K562 (cell line): ENCODE measurements at regions not wholly inside any gene's neighbourhood (a gene's known extent, or its start where the extent isn't known, plus 50 kb on each side); places are given as distances from the start of the nearest gene placed in this dataset.

ENCODE experiments used
- ATAC-seq: fragments of 200-7000 bp; cut with Tn5 transposase; 3 replicates; pipeline ENCODE4 v1.9.1; 2020; ENCODE audit warnings: moderate library complexity
- BruUV-seq: library from RNA; stranded (reverse); fragments of 400-500 nt; replicated peaks from 2 replicates; lab custom pipeline; 2021; lab: Mats Ljungman, UMichigan
- CTCF ChIA-PET: fragments of 300-600 bp; formaldehyde crosslinking; extraction: SDS; loops from one replicate; lab custom pipeline; 2021; ENCODE audit warnings: low intra/inter-chr PET ratio; lab: Yijun Ruan, JAX
- POLR2A ChIA-PET: fragments of 300-600, 350-650 bp; sonication (Branson Sonifier 250); formaldehyde crosslinking; extraction: SDS; loops from one replicate; lab custom pipeline; 2021; ENCODE audit warnings: antibody characterized with exemption, inconsistent platforms; lab: Yijun Ruan, JAX
- DNase-seq, 4 experiments: peaks; one replicate each; pipeline versions ENCODE4 v3.0.0 to v3.0.0-alpha.2; 2011 to 2018; ENCODE audit warnings: low spot score in 3 of 4, mixed read lengths in 3 of 4; ENCODE audit errors: extremely low read depth in 1 of 4
- FAIRE-seq: peaks from 2 replicates; lab custom pipeline; 2011; peaks lifted over from hg19 to GRCh38; lab: Jason Lieb, UNC
- H2AFZ ChIP-seq: 2 replicates; pipeline ENCODE4 v1.6.0; 2011; ENCODE audit warnings: low read depth, low read length, control low read depth, inconsistent platforms
- H3K27ac ChIP-seq: fragments of 200-600 bp; 3 replicates; pipeline ENCODE4 v1.8.0; 2011; ENCODE audit warnings: low read depth, mild to moderate bottlenecking, control low read depth, inconsistent platforms, low read length, moderate library complexity, mixed read lengths; ENCODE audit errors: extremely low read depth
- H3K27me3 ChIP-seq, 2 experiments: fragments of 300-600 bp in 1 of 2; 2 replicates in 1 of 2; 3 replicates in 1 of 2; pipeline versions ENCODE4 v1.6.0 to v1.8.0; 2011; ENCODE audit warnings: inconsistent platforms in 2 of 2, low read length in 2 of 2, mild to moderate bottlenecking in 1 of 2, mixed read lengths in 1 of 2, moderate library complexity in 1 of 2; ENCODE audit not compliant: control insufficient read depth in 2 of 2, insufficient read depth in 2 of 2
- H3K36me3 ChIP-seq: fragments of 300-600 bp; 3 replicates; pipeline ENCODE4 v1.8.0; 2011; ENCODE audit warnings: mild to moderate bottlenecking, low read length, inconsistent platforms; ENCODE audit not compliant: control insufficient read depth, insufficient read depth
- H3K4me1 ChIP-seq, 2 experiments: fragments of 200-600 bp in 1 of 2; replicated peaks in 1 of 2; 2 replicates in 1 of 2; 3 replicates in 1 of 2; pipeline versions ENCODE4 v1.5.1 to v1.8.0; 2011; ENCODE audit warnings: inconsistent platforms in 2 of 2, low read length in 2 of 2, mild to moderate bottlenecking in 1 of 2, mixed read lengths in 1 of 2, moderate library complexity in 1 of 2; ENCODE audit not compliant: control insufficient read depth in 2 of 2, insufficient read depth in 2 of 2
- H3K4me2 ChIP-seq: 2 replicates; pipeline ENCODE4 v1.6.1; 2011; ENCODE audit warnings: low read length, control low read depth, inconsistent platforms, mixed read lengths; ENCODE audit not compliant: insufficient read depth
- H3K4me3 ChIP-seq: fragments of 200-600 bp; sonication (generic), shearing (Covaris generic); 2 replicates; pipeline ENCODE4 v1.5.1; 2016; ENCODE audit warnings: control low read depth, inconsistent platforms
- H3K79me2 ChIP-seq: fragments of 200-600 bp; 3 replicates; pipeline ENCODE4 v1.8.0; 2011; ENCODE audit warnings: low read length, inconsistent platforms; ENCODE audit not compliant: control insufficient read depth, insufficient read depth
- H3K9ac ChIP-seq, 2 experiments: 2 replicates each; pipeline versions ENCODE4 v1.6.0 to v1.6.1; 2011; ENCODE audit warnings: low read depth in 2 of 2, low read length in 2 of 2, control low read depth in 1 of 2, inconsistent platforms in 1 of 2, mild to moderate bottlenecking in 1 of 2, mixed read lengths in 1 of 2; ENCODE audit not compliant: insufficient read depth in 1 of 2
- H3K9me1 ChIP-seq: one replicate; pipeline ENCODE4 v1.6.0; 2011; ENCODE audit warnings: inconsistent platforms, mild to moderate bottlenecking, low read length, moderate library complexity; ENCODE audit not compliant: control insufficient read depth, insufficient read depth
- H3K9me3 ChIP-seq: replicated peaks from 2 replicates; pipeline ENCODE4 v1.5.1; 2011; ENCODE audit warnings: low read depth, low read length, inconsistent platforms; ENCODE audit not compliant: control insufficient read depth, insufficient read depth
- H4K20me1 ChIP-seq: replicated peaks from 2 replicates; pipeline ENCODE4 v1.6.1; 2011; ENCODE audit warnings: low read length, inconsistent platforms, mixed read lengths; ENCODE audit not compliant: control insufficient read depth, insufficient read depth
- BRCA1 ChIP-seq, 2 experiments: fragments of 450-650 bp in 1 of 2; sonication (generic) in 1 of 2; formaldehyde crosslinking in 1 of 2; IDR thresholded peaks; 2 replicates each; pipeline versions ENCODE4 v1.5.0 to v1.6.1; 2017 to 2020; ENCODE audit warnings: mild to moderate bottlenecking in 1 of 2, missing genetic modification reagents in 1 of 2
- CCNT2 ChIP-seq: IDR thresholded peaks from 2 replicates; pipeline ENCODE4 v1.6.1; 2011; ENCODE audit warnings: borderline replicate concordance, low read depth, mild to moderate bottlenecking, moderate library complexity, mixed read lengths, low read length; ENCODE audit not compliant: insufficient read length; ENCODE audit errors: extremely low read depth
- KAT2B ChIP-seq: IDR thresholded peaks from one replicate; pipeline ENCODE4 v1.6.1; 2012; ENCODE audit warnings: low read depth, mild to moderate bottlenecking, control low read depth, inconsistent platforms, low read length, moderate library complexity
- MIER1 ChIP-seq: fragments of 450-650 bp; IDR thresholded peaks from 2 replicates; pipeline ENCODE4 v1.6.1; 2016; ENCODE audit warnings: antibody characterized with exemption, mild to moderate bottlenecking, low read depth
- NR1H2 ChIP-seq: sonication (generic); formaldehyde crosslinking; IDR thresholded peaks from 2 replicates; pipeline ENCODE4 v1.4.0; 2020; ENCODE audit warnings: mild to moderate bottlenecking, missing genetic modification reagents
- ZNF184 ChIP-seq: sonication (generic); formaldehyde crosslinking; IDR thresholded peaks from 2 replicates; pipeline ENCODE4 v1.5.0; 2020; ENCODE audit warnings: missing genetic modification reagents
- ZNF384 ChIP-seq: IDR thresholded peaks from 2 replicates; pipeline ENCODE4 v1.6.1; 2012; ENCODE audit warnings: low read depth, low read length, improper control_type of control experiment
- ZNF586 ChIP-seq: fragments of 450-650 bp; formaldehyde crosslinking; conservative IDR thresholded peaks from 2 replicates; pipeline ENCODE4 v1.4.0; 2020; ENCODE audit warnings: mild to moderate bottlenecking, moderate library complexity
- ZNF778 ChIP-seq: fragments of 450-650 bp; formaldehyde crosslinking; IDR thresholded peaks from 2 replicates; pipeline ENCODE4 v1.4.0; 2020; ENCODE audit warnings: mild to moderate bottlenecking, moderate library complexity
- WGBS: fragments of 100-300 bp; shearing (Covaris generic); methylation state at CpG from one replicate; pipeline ENCODE4 v1.1.6; 2016; ENCODE audit warnings: low coverage, mixed read lengths; ENCODE audit not compliant: insufficient coverage; ENCODE audit errors: missing lambda C conversion rate; 5-methylcytosine and 5-hydroxymethylcytosine counted together
- in situ Hi-C: fragments of 300-500 bp; cut with MboI; formaldehyde crosslinking; loops from 4 replicates; pipeline ENCODE4 v1.15.0; 2018; ENCODE audit warnings: inconsistent platforms, mixed read lengths
- intact Hi-C: fragments of 100-400 bp; cut with micrococcal nuclease; formaldehyde crosslinking; loops from 2 replicates; pipeline ENCODE4 v1.14.2; 2022
- TF ChIP-seq, protein P1 (sequence below): IDR thresholded peaks from 2 replicates; pipeline ENCODE4 v1.6.1; 2014; ENCODE audit warnings: antibody characterized with exemption
- TF ChIP-seq, protein P2 (sequence below): sonication (generic); formaldehyde crosslinking; IDR thresholded peaks from 2 replicates; pipeline ENCODE4 v1.8.1; 2023; ENCODE audit warnings: mild to moderate bottlenecking, missing genetic modification reagents
- TF ChIP-seq, protein P3 (sequence below): IDR thresholded peaks from 2 replicates; pipeline ENCODE4 v1.6.1; 2011; ENCODE audit not compliant: insufficient read length; ENCODE audit errors: extremely low read depth
- TF ChIP-seq, protein P4 (sequence below): IDR thresholded peaks from 2 replicates; pipeline ENCODE4 v1.6.1; 2012; ENCODE audit warnings: low read depth, low read length, improper control_type of control experiment, borderline replicate concordance
- TF ChIP-seq, protein P5 (sequence below): fragments of 450-650 bp; formaldehyde crosslinking; IDR thresholded peaks from 2 replicates; pipeline ENCODE4 v1.4.0; 2020; ENCODE audit warnings: mild to moderate bottlenecking, moderate library complexity

DNA sequence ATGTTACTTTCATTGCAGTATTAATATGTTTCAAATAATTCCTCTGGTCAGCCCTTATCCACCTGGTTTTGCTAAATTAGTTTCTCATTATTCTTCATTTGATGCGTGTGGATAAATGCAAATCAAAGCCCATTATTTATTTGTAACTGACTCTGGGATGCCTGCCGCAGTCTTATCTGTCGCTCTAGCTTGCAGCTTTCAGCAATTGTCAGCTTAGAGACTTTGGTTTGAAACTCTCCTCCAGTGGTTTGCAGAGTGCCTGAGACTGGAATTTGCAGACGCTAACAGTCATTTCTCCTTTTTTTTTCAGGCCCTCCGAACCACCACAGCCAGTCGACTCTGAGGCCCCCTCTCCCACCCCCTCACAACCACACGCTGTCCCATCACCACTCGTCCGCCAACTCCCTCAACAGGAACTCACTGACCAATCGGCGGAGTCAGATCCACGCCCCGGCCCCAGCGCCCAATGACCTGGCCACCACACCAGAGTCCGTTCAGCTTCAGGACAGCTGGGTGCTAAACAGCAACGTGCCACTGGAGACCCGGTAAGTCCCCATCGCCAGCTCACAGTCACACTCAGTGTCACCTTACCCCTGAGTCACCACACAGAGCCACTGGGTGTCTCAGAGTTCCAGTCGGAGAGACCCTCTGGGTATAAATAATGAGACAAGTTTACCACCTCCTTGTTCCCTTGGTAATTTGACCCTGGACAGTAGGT is 339.0 kb upstream of the WWC1 start:
- FAIRE-seq: no peak
- intact Hi-C loops (no loop called here), in situ Hi-C loops (no loop called here)
- Histone ChIP-seq H4K20me1 (no peaks in the 10 kb centered on the region), H3K27ac (no peak overlapping the region), H3K9me1 (no peaks in the 10 kb centered on the region), H3K4me2 (no peak overlapping the region), H3K27me3 (no peaks in the 10 kb centered on the region), H3K9ac (no peak overlapping the region), H2AFZ (no peak overlapping the region), H3K4me1 (no peaks in the 10 kb centered on the region), H3K4me3 (no peak overlapping the region), H3K36me3 (no peaks in the 10 kb centered on the region), H3K9me3 (no peaks in the 10 kb centered on the region), H3K79me2 (no peaks in the 10 kb centered on the region)
- DNase-seq: no peak
- ATAC-seq: no peak
- 1% methylated on average over 19 of the region's 19 CpGs for WGBS
- CTCF ChIA-PET: no interaction called here
- no TSS peak for BruUV-seq
- POLR2A ChIA-PET: no interaction called here
- TF ChIP-seq BRCA1 (IDR thresholded peaks at IDR 0.05): no peak
- no peak for TF ChIP-seq BRCA1 (CRISPR knock-in tag; IDR thresholded peaks at IDR 0.05)
- TF ChIP-seq, protein P1, sequence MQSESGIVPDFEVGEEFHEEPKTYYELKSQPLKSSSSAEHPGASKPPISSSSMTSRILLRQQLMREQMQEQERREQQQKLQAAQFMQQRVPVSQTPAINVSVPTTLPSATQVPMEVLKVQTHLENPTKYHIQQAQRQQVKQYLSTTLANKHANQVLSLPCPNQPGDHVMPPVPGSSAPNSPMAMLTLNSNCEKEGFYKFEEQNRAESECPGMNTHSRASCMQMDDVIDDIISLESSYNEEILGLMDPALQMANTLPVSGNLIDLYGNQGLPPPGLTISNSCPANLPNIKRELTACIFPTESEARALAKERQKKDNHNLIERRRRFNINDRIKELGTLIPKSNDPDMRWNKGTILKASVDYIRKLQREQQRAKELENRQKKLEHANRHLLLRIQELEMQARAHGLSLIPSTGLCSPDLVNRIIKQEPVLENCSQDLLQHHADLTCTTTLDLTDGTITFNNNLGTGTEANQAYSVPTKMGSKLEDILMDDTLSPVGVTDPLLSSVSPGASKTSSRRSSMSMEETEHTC: no peak
- TF ChIP-seq KAT2B: no peak
- no peak for TF ChIP-seq MIER1
- TF ChIP-seq, protein P2, sequence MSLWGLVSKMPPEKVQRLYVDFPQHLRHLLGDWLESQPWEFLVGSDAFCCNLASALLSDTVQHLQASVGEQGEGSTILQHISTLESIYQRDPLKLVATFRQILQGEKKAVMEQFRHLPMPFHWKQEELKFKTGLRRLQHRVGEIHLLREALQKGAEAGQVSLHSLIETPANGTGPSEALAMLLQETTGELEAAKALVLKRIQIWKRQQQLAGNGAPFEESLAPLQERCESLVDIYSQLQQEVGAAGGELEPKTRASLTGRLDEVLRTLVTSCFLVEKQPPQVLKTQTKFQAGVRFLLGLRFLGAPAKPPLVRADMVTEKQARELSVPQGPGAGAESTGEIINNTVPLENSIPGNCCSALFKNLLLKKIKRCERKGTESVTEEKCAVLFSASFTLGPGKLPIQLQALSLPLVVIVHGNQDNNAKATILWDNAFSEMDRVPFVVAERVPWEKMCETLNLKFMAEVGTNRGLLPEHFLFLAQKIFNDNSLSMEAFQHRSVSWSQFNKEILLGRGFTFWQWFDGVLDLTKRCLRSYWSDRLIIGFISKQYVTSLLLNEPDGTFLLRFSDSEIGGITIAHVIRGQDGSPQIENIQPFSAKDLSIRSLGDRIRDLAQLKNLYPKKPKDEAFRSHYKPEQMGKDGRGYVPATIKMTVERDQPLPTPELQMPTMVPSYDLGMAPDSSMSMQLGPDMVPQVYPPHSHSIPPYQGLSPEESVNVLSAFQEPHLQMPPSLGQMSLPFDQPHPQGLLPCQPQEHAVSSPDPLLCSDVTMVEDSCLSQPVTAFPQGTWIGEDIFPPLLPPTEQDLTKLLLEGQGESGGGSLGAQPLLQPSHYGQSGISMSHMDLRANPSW (CRISPR knock-in tag): no peak
- TF ChIP-seq, protein P3, sequence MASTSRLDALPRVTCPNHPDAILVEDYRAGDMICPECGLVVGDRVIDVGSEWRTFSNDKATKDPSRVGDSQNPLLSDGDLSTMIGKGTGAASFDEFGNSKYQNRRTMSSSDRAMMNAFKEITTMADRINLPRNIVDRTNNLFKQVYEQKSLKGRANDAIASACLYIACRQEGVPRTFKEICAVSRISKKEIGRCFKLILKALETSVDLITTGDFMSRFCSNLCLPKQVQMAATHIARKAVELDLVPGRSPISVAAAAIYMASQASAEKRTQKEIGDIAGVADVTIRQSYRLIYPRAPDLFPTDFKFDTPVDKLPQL: no peak
- TF ChIP-seq NR1H2 (CRISPR knock-in tag): no peak
- no peak for TF ChIP-seq CCNT2
- TF ChIP-seq ZNF384: no peak
- TF ChIP-seq ZNF778 (CRISPR knock-in tag): no peak
- TF ChIP-seq, protein P4, sequence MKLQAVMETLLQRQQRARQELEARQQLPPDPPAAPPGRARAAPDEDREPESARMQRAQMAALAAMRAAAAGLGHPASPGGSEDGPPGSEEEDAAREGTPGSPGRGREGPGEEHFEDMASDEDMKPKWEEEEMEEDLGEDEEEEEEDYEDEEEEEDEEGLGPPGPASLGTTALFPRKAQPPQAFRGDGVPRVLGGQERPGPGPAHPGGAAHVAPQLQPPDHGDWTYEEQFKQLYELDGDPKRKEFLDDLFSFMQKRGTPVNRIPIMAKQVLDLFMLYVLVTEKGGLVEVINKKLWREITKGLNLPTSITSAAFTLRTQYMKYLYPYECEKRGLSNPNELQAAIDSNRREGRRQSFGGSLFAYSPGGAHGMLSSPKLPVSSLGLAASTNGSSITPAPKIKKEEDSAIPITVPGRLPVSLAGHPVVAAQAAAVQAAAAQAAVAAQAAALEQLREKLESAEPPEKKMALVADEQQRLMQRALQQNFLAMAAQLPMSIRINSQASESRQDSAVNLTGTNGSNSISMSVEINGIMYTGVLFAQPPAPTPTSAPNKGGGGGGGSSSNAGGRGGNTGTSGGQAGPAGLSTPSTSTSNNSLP: no peak
- TF ChIP-seq ZNF184 (CRISPR knock-in tag): no peak
- TF ChIP-seq, protein P5, sequence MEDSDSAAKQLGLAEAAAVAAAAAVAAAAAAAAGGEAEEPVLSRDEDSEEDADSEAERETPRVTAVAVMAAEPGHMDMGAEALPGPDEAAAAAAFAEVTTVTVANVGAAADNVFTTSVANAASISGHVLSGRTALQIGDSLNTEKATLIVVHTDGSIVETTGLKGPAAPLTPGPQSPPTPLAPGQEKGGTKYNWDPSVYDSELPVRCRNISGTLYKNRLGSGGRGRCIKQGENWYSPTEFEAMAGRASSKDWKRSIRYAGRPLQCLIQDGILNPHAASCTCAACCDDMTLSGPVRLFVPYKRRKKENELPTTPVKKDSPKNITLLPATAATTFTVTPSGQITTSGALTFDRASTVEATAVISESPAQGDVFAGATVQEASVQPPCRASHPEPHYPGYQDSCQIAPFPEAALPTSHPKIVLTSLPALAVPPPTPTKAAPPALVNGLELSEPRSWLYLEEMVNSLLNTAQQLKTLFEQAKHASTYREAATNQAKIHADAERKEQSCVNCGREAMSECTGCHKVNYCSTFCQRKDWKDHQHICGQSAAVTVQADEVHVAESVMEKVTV (CRISPR knock-in tag): no peak
- no peak for TF ChIP-seq ZNF586 (CRISPR knock-in tag)
